Endometrium (tissue), 2 donors: ENCODE measurements at regions not wholly inside any gene's neighbourhood (a gene's known extent, or its start where the extent isn't known, plus 50 kb on each side); places are given as distances from the start of the nearest gene placed in this dataset.

Experiments
- FAIRE-seq: peaks from 2 replicates; lab custom pipeline; 2012; peaks lifted over from hg19 to GRCh38; lab: Jason Lieb, UNC
- donor health status: control.
- donor health status: control.

DNA sequence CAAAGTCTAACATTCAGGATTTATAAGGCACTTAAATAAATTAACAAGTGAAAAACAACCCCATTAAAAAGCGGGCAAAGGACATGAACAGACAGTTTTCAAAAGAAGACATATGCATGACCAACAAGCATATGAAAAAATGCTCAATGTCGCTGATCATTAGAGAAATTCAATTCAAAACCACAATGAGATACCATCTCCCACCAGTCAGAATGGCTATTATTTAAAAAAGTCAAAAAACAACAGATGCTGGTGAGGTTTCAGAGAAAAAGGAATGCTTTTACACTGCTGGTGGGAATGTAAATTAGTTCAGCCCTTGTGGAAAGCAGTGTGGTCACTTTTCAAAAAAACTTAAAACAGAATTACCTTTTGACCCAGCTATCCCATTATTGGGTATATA is 60.7 kb upstream of the BDKRB2 start:
- peak; percentile 39 for FAIRE-seq

DNA sequence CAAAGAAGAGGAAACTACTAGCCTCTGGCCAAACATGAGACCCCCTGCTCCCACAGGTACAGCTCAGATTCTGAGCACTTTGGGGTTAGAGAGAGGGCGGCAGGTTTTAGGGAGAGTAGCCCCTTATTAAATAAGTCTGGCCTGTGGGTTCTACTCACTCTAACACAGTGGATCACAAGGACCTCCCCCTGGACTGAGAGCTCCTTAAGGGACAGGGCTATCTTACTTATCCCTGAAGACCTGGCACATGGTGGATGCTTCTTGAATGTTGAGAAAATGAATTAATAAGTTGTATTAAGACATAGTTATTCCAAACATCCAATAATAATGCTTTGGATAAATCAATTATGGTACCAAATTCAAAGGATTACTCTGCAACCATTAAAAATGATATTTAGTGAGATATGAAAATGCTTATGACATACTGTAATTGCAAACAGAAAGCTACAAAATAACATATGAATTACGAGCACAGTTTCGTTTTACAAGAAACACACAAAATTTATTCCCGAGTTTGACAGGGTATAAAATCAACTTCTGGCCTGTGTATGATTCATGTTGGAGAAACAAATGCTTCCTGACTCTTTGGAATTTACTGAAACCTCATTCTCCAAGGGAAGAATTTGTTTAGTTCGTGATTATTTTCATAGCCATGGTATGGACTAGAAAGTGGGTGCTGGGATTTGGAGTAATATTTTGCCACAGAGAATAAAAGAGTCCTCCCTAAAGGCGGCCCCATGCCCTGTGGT is 59.3 kb upstream of the BDKRB2 start:
- peak; percentile 55 for FAIRE-seq

- FAIRE-seq, result no peak
These were observed 58.4 kb upstream of the BDKRB2 start for GRCh38 chr14:96146131-96146771.

DNA sequence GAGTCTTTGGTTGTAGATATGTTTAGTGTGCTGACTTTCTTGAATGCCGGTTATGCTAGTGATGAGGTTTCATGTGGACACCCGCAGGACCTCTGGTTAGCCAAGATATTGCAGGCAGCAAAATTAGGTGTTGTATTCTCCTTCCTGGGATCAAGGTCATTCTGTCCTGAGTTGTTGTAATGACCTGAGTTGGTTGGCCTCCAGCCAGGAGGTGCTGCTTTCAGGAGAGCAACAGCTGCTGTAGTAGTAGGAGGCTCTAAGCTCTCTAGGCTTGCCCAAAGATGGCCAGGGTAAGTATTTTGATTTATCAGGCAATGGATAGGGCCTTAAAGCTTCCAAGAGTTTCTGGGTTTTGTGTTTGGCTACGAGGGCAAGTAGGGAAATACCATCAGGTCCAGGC is 56.0 kb upstream of the BDKRB2 start:
- no peak for FAIRE-seq

- FAIRE-seq, result no peak
These were observed 55.5 kb upstream of the BDKRB2 start for GRCh38 chr14:96149131-96149530.

DNA sequence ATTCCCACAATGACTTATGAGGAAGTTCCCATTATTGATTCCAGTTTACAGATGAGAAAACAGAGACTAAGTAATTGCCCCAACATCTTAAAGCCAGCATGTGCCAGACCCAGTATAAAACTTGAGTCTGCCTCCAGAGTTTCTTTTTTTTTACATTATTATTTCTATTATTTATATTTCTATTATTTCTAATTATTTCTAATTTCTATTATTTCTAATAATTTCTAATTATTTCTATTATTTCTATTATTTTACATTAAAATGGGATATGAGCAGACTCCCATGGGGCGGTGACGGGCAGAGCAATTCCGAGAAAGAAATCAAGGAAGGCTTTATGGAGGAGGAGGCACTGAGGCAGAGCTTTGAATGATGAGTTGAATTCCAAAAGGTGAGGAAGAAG is 54.4 kb upstream of the BDKRB2 start:
- FAIRE-seq, result no peak

DNA sequence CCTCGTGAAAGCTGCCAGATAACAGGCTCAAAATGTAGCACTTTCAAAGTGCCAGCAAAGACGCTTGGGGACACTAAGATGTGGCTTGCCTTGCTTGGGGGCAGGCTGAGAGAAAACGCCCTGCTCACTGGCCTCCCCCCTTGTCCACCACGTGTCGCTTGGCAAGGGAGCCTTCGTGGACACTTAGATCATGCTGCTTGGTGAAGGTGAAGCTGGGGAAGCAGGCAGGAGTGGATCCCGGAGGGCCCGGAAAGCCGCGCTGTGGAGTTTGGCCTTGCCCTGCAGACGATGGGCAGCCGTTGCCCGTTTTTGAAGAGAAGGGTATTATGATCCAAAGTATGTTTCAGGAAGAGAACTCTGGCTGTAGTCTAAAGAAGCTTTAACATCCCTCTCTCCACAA is 53.4 kb upstream of the BDKRB2 start:
- FAIRE-seq, result no peak

GRCh38 chr14:96153003-96153402 is 51.6 kb upstream of the BDKRB2 start:
- no peak for FAIRE-seq
